KMS-11 (cell line): ENCODE measurements at regions not wholly inside any gene's neighbourhood (a gene's known extent, or its start where the extent isn't known, plus 50 kb on each side); places are given as distances from the start of the nearest gene placed in this dataset.

Experiments used
- H2AFZ ChIP-seq: fragments of 200-600 bp; sonication (generic); 2 replicates; pipeline ENCODE4 v1.6.1; 2016; ENCODE audit warnings: antibody characterized with exemption, mixed run types, low read depth
- H3K27ac ChIP-seq: fragments of 200-600 bp; sonication (generic); 2 replicates; pipeline ENCODE4 v1.6.1; 2016; ENCODE audit warnings: mild to moderate bottlenecking, mixed run types
- H3K27me3 ChIP-seq: fragments of 200-600 bp; sonication (generic); 2 replicates; pipeline ENCODE4 v1.6.1; 2017; ENCODE audit warnings: mild to moderate bottlenecking, low read depth, mixed run types, moderate library complexity; ENCODE audit not compliant: insufficient read depth
- H3K36me3 ChIP-seq: fragments of 200-600 bp; sonication (generic); 2 replicates; pipeline ENCODE4 v1.6.1; 2017; ENCODE audit warnings: mild to moderate bottlenecking, mixed run types; ENCODE audit not compliant: insufficient read depth
- H3K4me1 ChIP-seq: fragments of 200-600 bp; sonication (generic); 2 replicates; pipeline ENCODE4 v1.6.1; 2016; ENCODE audit warnings: mild to moderate bottlenecking, low read depth, mixed run types; ENCODE audit not compliant: poor library complexity, severe bottlenecking
- H3K4me2 ChIP-seq: fragments of 200-600 bp; sonication (generic); 2 replicates; pipeline ENCODE4 v1.7.0; 2016; ENCODE audit warnings: mild to moderate bottlenecking, mixed run types
- H3K4me3 ChIP-seq: fragments of 200-600 bp; sonication (generic); IDR thresholded peaks from 2 replicates; pipeline ENCODE4 v1.6.1; 2017; ENCODE audit warnings: low read depth, low read length, mixed read lengths; ENCODE audit not compliant: insufficient read depth
- H3K79me2 ChIP-seq: fragments of 200-600 bp; sonication (generic); 2 replicates; pipeline ENCODE4 v1.6.1; 2016; ENCODE audit warnings: low read depth, mixed run types; ENCODE audit not compliant: insufficient read depth
- H3K9ac ChIP-seq: fragments of 200-600 bp; sonication (generic); 2 replicates; pipeline ENCODE4 v1.6.1; 2016; ENCODE audit warnings: mild to moderate bottlenecking, mixed run types
- H4K20me1 ChIP-seq: fragments of 200-600 bp; sonication (generic); 2 replicates; pipeline ENCODE4 v1.6.1; 2016; ENCODE audit warnings: mild to moderate bottlenecking, mixed run types; ENCODE audit not compliant: insufficient read depth
- CTCF ChIP-seq: fragments of 200-600 bp; sonication (generic); conservative IDR thresholded peaks from 2 replicates; pipeline ENCODE4 v1.6.1; 2017; ENCODE audit warnings: low read depth, mild to moderate bottlenecking, antibody characterized with exemption, low read length, moderate library complexity, mixed read lengths

DNA sequence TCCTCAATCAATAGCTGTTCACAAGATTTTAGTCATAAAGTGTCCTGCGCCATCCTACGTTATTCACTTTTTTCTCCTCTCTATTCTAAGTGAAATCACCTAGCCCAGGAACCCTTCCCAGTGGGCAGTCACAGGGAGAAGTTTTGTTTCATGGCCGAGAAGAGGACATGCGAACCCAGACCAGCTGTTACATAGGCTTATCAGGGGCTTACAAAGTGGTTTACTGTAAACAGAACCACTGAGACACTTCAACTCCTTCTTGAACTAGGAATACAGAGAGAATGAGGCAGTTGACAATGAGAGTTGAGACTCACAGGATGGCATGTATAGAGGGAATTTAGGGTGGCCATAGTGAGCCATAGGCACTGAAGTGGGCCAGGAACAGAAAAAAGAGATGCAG lies 246.9 kb upstream of the GLI3 start:
- Histone ChIP-seq H3K9ac (no peak overlapping the region), H3K27me3 (no peaks in the 10 kb centered on the region), H3K79me2 (no peaks in the 10 kb centered on the region), H3K27ac (no peak overlapping the region), H3K36me3 (no peaks in the 10 kb centered on the region), H4K20me1 (no peaks in the 10 kb centered on the region), H3K4me2 (no peak overlapping the region), H3K4me3 (no peak overlapping the region), H2AFZ (no peak overlapping the region), H3K4me1 (no peaks in the 10 kb centered on the region)
- TF ChIP-seq CTCF, result no peak

DNA sequence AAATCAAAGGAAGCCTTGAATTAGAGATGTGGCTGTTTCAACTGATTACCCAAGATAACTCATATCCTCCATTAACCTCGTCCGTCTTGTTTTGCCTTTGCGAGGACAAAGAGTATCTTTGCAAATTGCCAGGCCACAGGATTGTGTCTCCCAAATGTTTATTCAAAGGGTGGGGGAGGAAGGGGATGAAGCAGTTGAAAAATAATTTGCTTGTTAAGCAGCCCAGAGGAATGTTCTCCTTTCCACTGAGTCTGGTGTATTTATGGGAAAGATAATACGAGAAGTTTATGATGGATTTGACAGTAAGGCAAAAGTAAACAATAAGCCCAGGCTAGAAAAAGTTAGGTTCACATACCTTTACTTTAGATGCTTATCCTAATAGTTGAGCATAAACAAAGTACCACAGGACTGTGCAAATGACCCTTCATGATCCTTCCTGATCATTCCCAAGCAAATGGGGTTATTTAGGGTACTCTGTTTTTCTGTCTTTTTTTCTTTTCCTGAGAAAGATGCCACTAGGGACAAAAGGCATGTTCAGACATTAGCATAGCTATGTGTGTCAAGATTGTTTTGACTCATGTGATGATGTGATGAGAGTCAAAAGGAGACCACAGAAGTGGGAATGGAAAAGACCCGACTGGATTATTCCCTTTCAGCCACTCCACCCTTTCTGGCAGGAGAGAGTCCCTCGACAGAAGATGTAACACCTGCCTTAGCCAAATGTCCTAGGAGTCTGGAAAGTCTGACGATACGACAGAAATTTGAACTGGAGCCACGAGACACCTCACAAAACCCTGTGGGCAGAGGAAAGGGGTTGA lies 243.0 kb upstream of the GLI3 start:
- Histone ChIP-seq H3K27ac (no peak overlapping the region), H3K4me1 (no peaks in the 10 kb centered on the region), H3K4me2 (no peak overlapping the region), H3K9ac (no peak overlapping the region), H3K27me3 (no peaks in the 10 kb centered on the region), H3K36me3 (no peaks in the 10 kb centered on the region), H4K20me1 (no peaks in the 10 kb centered on the region), H2AFZ (no peak overlapping the region), H3K79me2 (no peaks in the 10 kb centered on the region), H3K4me3 (no peak overlapping the region)
- no peak for TF ChIP-seq CTCF

GRCh38 chr7:42479452-42479815 lies 242.4 kb upstream of the GLI3 start:
- Histone ChIP-seq H3K9ac (no peak overlapping the region), H3K27ac (no peak overlapping the region), H3K4me3 (no peak overlapping the region), H3K4me2 (no peak overlapping the region), H3K27me3 (no peaks in the 10 kb centered on the region), H2AFZ (no peak overlapping the region), H4K20me1 (no peaks in the 10 kb centered on the region), H3K4me1 (no peaks in the 10 kb centered on the region), H3K36me3 (no peaks in the 10 kb centered on the region), H3K79me2 (no peaks in the 10 kb centered on the region)
- no peak for TF ChIP-seq CTCF

DNA sequence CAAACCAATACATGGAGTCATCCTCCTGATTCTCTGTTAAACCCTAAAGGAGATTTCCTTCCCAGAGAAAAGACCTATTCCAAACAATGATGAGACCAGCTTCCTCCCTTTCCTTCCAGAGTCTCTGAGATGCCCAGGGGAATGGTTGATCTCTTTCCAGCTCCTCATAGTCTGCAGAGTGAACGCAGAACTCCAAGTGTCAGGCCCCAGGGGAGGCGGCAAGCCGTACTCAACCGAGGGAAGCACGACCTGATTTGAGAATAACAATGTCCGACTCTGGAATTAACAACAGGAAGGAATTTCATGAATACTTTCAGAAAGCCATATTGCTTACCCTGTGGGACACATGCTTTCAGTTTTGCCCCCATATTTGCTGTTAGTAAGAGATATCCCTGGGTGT lies 241.7 kb upstream of the GLI3 start:
- Histone ChIP-seq H3K4me3 (no peak overlapping the region), H3K4me2 (no peak overlapping the region), H4K20me1 (no peaks in the 10 kb centered on the region), H3K27ac (no peak overlapping the region), H2AFZ (no peak overlapping the region), H3K27me3 (no peaks in the 10 kb centered on the region), H3K9ac (no peak overlapping the region), H3K4me1 (no peaks in the 10 kb centered on the region), H3K79me2 (no peaks in the 10 kb centered on the region), H3K36me3 (no peaks in the 10 kb centered on the region)
- no peak for TF ChIP-seq CTCF
